Astrocyte of the spinal cord (primary cell): ENCODE measurements at regions not wholly inside any gene's neighbourhood (a gene's known extent, or its start where the extent isn't known, plus 50 kb on each side); places are given as distances from the start of the nearest gene placed in this dataset.

Experiments
- DNase-seq: peaks from one replicate; pipeline ENCODE4 v3.0.0; 2011; ENCODE audit warnings: low read depth, low spot score
- H3K4me3 ChIP-seq: 2 replicates; pipeline ENCODE4 v1.5.1; 2011; ENCODE audit warnings: low read depth, mild to moderate bottlenecking, low read length, moderate library complexity
- CTCF ChIP-seq: IDR thresholded peaks from 2 replicates; pipeline ENCODE4 v1.5.1; 2012; ENCODE audit warnings: low read depth, mild to moderate bottlenecking, low read length, inconsistent platforms
- in situ Hi-C: cut with HindIII; loops from 2 replicates; pipeline ENCODE4 v1.10.0; 2017; ENCODE audit warnings: low sequenced_read_pairs

- in situ Hi-C loops = no loop called here
- no peak for DNase-seq
- TF ChIP-seq CTCF = no peak
- no peak overlapping the region for H3K4me3 ChIP-seq
Measured at GRCh38 chr2:153622285-153622684, 143.7 kb upstream of the RPRM start.

GRCh38 chr2:153623020-153623419 lies 144.5 kb upstream of the RPRM start:
- H3K4me3 ChIP-seq = no peak overlapping the region
- TF ChIP-seq CTCF = no peak
- DNase-seq = no peak
- in situ Hi-C loops = no loop called here

GRCh38 chr2:153626676-153627075 lies 148.1 kb upstream of the RPRM start:
- no peak for TF ChIP-seq CTCF

GRCh38 chr2:153635494-153635893 lies 156.9 kb upstream of the RPRM start:
- H3K4me3 ChIP-seq = no peak overlapping the region
- in situ Hi-C loops = no loop called here
- TF ChIP-seq CTCF = no peak
- DNase-seq = no peak

More at GRCh38 chr2:153626676-153627075, 148.1 kb upstream of the RPRM start:
- H3K4me3 ChIP-seq = no peak overlapping the region
- no peak for DNase-seq
- in situ Hi-C loops = no loop called here

GRCh38 chr2:153641046-153641445 lies 162.5 kb upstream of the RPRM start:
- no peak for DNase-seq
- H3K4me3 ChIP-seq = no peak overlapping the region
- in situ Hi-C loops = no loop called here
- TF ChIP-seq CTCF = no peak

- TF ChIP-seq CTCF = no peak
- in situ Hi-C loops = no loop called here
- no peak overlapping the region for H3K4me3 ChIP-seq
- DNase-seq = no peak
Measured at GRCh38 chr2:153644955-153645354, 166.4 kb upstream of the RPRM start.

- no peak overlapping the region for H3K4me3 ChIP-seq
- in situ Hi-C loops = no loop called here
- TF ChIP-seq CTCF = no peak
- DNase-seq = no peak
Measured at GRCh38 chr2:153645599-153645998, 167.0 kb upstream of the RPRM start.
